Peyer's patch (tissue), 4 donors: ENCODE measurements at regions not wholly inside any gene's neighbourhood (a gene's known extent, or its start where the extent isn't known, plus 50 kb on each side); places are given as distances from the start of the nearest gene placed in this dataset.

Source experiments
- POLR2A ChIP-seq, 2 donors: fragments of 450-650 bp; IDR thresholded peaks; one replicate each; pipeline ENCODE4 v1.5.1; 2017; ENCODE audit warnings: antibody characterized with exemption in 2 of 2, mild to moderate bottlenecking in 2 of 2, moderate library complexity in 2 of 2
- TF ChIP-seq, protein P1 (sequence below), 6 experiments: fragments of 450-650 bp in 4 of 6; fragments of 200-600 bp in 2 of 6; sonication (generic) in 1 of 6; IDR thresholded peaks; one replicate each; pipeline ENCODE4 v1.5.1; 2017 to 2019; ENCODE audit warnings: antibody characterized with exemption in 6 of 6, mild to moderate bottlenecking in 3 of 6, moderate library complexity in 1 of 6

- TF ChIP-seq, protein P1, sequence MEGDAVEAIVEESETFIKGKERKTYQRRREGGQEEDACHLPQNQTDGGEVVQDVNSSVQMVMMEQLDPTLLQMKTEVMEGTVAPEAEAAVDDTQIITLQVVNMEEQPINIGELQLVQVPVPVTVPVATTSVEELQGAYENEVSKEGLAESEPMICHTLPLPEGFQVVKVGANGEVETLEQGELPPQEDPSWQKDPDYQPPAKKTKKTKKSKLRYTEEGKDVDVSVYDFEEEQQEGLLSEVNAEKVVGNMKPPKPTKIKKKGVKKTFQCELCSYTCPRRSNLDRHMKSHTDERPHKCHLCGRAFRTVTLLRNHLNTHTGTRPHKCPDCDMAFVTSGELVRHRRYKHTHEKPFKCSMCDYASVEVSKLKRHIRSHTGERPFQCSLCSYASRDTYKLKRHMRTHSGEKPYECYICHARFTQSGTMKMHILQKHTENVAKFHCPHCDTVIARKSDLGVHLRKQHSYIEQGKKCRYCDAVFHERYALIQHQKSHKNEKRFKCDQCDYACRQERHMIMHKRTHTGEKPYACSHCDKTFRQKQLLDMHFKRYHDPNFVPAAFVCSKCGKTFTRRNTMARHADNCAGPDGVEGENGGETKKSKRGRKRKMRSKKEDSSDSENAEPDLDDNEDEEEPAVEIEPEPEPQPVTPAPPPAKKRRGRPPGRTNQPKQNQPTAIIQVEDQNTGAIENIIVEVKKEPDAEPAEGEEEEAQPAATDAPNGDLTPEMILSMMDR (IDR thresholded peaks at IDR 0.05) = no peak
- no peak for TF ChIP-seq POLR2A (IDR thresholded peaks at IDR 0.05)
Observed at GRCh38 chr2:192718340-192718739, 523.6 kb upstream of the TMEFF2 start.
